ENCODE measurements at regions not wholly inside any gene's neighbourhood (a gene's known extent, or its start where the extent isn't known, plus 50 kb on each side); places are given as distances from the start of the nearest gene placed in this dataset.

GRCh38 chr12:20174528-20175175 is 193.7 kb upstream of the PDE3A start:
- Histone ChIP-seq H3K36me3 (ENCODE audit: control insufficient read depth, insufficient read depth, low read length) (no peaks in the 10 kb centered on the region), H3K9me3 (ENCODE audit: control insufficient read depth, low read length) (no peaks in the 10 kb centered on the region), H3K27me3 (ENCODE audit: control insufficient read depth, insufficient read depth, low read length, poor library complexity, severe bottlenecking) (no peaks in the 10 kb centered on the region), H3K4me1 (ENCODE audit: control insufficient read depth, insufficient read depth, low read length) (no peaks in the 10 kb centered on the region), H3K27ac (ENCODE audit: insufficient read depth, low read depth, low read length, poor library complexity, severe bottlenecking) (no peak overlapping the region), H3K4me3 (ENCODE audit: insufficient read depth, low read depth, low read length) (no peak overlapping the region)
- 93 to 95% methylated on average over 9 of the region's 9 CpGs for WGBS, 2 experiments

- H3K4me1 ChIP-seq (ENCODE audit: control insufficient read depth, insufficient read depth, low read length) = no peaks in the 10 kb centered on the region
- no peak overlapping the region for H3K4me3 ChIP-seq (ENCODE audit: insufficient read depth, low read depth, low read length)
- WGBS, 2 experiments = 91 to 95% methylated on average over 1 to 3 of the region's 3 CpGs
- no peaks in the 10 kb centered on the region for H3K9me3 ChIP-seq (ENCODE audit: control insufficient read depth, low read length)
- no peaks in the 10 kb centered on the region for H3K27me3 ChIP-seq (ENCODE audit: control insufficient read depth, insufficient read depth, low read length, poor library complexity, severe bottlenecking)
- H3K36me3 ChIP-seq (ENCODE audit: control insufficient read depth, insufficient read depth, low read length) = no peaks in the 10 kb centered on the region
- H3K27ac ChIP-seq (ENCODE audit: insufficient read depth, low read depth, low read length, poor library complexity, severe bottlenecking) = no peak overlapping the region
Observed at GRCh38 chr12:20175704-20176388, 192.5 kb upstream of the PDE3A start.

- 89% methylated on average over 2 of the region's 2 CpGs for WGBS, 2 experiments
- Histone ChIP-seq H3K36me3 (ENCODE audit: control insufficient read depth, insufficient read depth, low read length) (no peaks in the 10 kb centered on the region), H3K4me1 (ENCODE audit: control insufficient read depth, insufficient read depth, low read length) (no peaks in the 10 kb centered on the region), H3K27me3 (ENCODE audit: control insufficient read depth, insufficient read depth, low read length, poor library complexity, severe bottlenecking) (no peaks in the 10 kb centered on the region), H3K4me3 (ENCODE audit: insufficient read depth, low read depth, low read length) (no peak overlapping the region), H3K27ac (ENCODE audit: insufficient read depth, low read depth, low read length, poor library complexity, severe bottlenecking) (no peak overlapping the region), H3K9me3 (ENCODE audit: control insufficient read depth, low read length) (no peaks in the 10 kb centered on the region)
Observed at GRCh38 chr12:20181416-20182180, 186.7 kb upstream of the PDE3A start.

GRCh38 chr12:20183563-20183962 is 184.8 kb upstream of the PDE3A start:
- no peak overlapping the region for H3K27ac ChIP-seq (ENCODE audit: insufficient read depth, low read depth, low read length, poor library complexity, severe bottlenecking)
- no peak overlapping the region for H3K4me3 ChIP-seq (ENCODE audit: insufficient read depth, low read depth, low read length)
- no peaks in the 10 kb centered on the region for H3K9me3 ChIP-seq (ENCODE audit: control insufficient read depth, low read length)
- no peaks in the 10 kb centered on the region for H3K4me1 ChIP-seq (ENCODE audit: control insufficient read depth, insufficient read depth, low read length)
- WGBS, 2 experiments = 60 to 100% methylated on average over 1 of the region's 1 CpG
- H3K27me3 ChIP-seq (ENCODE audit: control insufficient read depth, insufficient read depth, low read length, poor library complexity, severe bottlenecking) = no peaks in the 10 kb centered on the region
- H3K36me3 ChIP-seq (ENCODE audit: control insufficient read depth, insufficient read depth, low read length) = no peaks in the 10 kb centered on the region

GRCh38 chr12:20184514-20184913 is 183.8 kb upstream of the PDE3A start:
- H3K36me3 ChIP-seq (ENCODE audit: control insufficient read depth, insufficient read depth, low read length) = no peaks in the 10 kb centered on the region
- no peak overlapping the region for H3K27ac ChIP-seq (ENCODE audit: insufficient read depth, low read depth, low read length, poor library complexity, severe bottlenecking)
- peaks cover 4% of the 10 kb centered on the region for H3K4me1 ChIP-seq (ENCODE audit: control insufficient read depth, insufficient read depth, low read length)
- 84 to 100% methylated on average over 1 to 4 of the region's 4 CpGs for WGBS, 2 experiments
- no peaks in the 10 kb centered on the region for H3K9me3 ChIP-seq (ENCODE audit: control insufficient read depth, low read length)
- H3K4me3 ChIP-seq (ENCODE audit: insufficient read depth, low read depth, low read length) = no peak overlapping the region
- H3K27me3 ChIP-seq (ENCODE audit: control insufficient read depth, insufficient read depth, low read length, poor library complexity, severe bottlenecking) = no peaks in the 10 kb centered on the region

- no peak overlapping the region for H3K4me3 ChIP-seq (ENCODE audit: insufficient read depth, low read depth, low read length)
- peaks cover 9% of the 10 kb centered on the region for H3K4me1 ChIP-seq (ENCODE audit: control insufficient read depth, insufficient read depth, low read length)
- 96 to 100% methylated on average over 3 to 5 of the region's 5 CpGs for WGBS, 2 experiments
- H3K27me3 ChIP-seq (ENCODE audit: control insufficient read depth, insufficient read depth, low read length, poor library complexity, severe bottlenecking) = no peaks in the 10 kb centered on the region
- H3K36me3 ChIP-seq (ENCODE audit: control insufficient read depth, insufficient read depth, low read length) = no peaks in the 10 kb centered on the region
- no peaks in the 10 kb centered on the region for H3K9me3 ChIP-seq (ENCODE audit: control insufficient read depth, low read length)
- H3K27ac ChIP-seq (ENCODE audit: insufficient read depth, low read depth, low read length, poor library complexity, severe bottlenecking) = no peak overlapping the region
Observed at GRCh38 chr12:20187456-20187855, 180.9 kb upstream of the PDE3A start.

GRCh38 chr12:20188930-20189653 is 179.2 kb upstream of the PDE3A start:
- Histone ChIP-seq H3K36me3 (ENCODE audit: control insufficient read depth, insufficient read depth, low read length) (no peaks in the 10 kb centered on the region), H3K9me3 (ENCODE audit: control insufficient read depth, low read length) (no peaks in the 10 kb centered on the region), H3K4me1 (ENCODE audit: control insufficient read depth, insufficient read depth, low read length) (peaks cover 9% of the 10 kb centered on the region), H3K4me3 (ENCODE audit: insufficient read depth, low read depth, low read length) (no peak overlapping the region), H3K27ac (ENCODE audit: insufficient read depth, low read depth, low read length, poor library complexity, severe bottlenecking) (peak overlapping the region; percentile 75), H3K27me3 (ENCODE audit: control insufficient read depth, insufficient read depth, low read length, poor library complexity, severe bottlenecking) (no peaks in the 10 kb centered on the region)
- WGBS, 2 experiments = 85 to 89% methylated on average over 5 of the region's 5 CpGs

GRCh38 chr12:20189767-20190166 is 178.6 kb upstream of the PDE3A start:
- Histone ChIP-seq H3K27me3 (ENCODE audit: control insufficient read depth, insufficient read depth, low read length, poor library complexity, severe bottlenecking) (no peaks in the 10 kb centered on the region), H3K27ac (ENCODE audit: insufficient read depth, low read depth, low read length, poor library complexity, severe bottlenecking) (peak overlapping the region; percentile 75), H3K4me3 (ENCODE audit: insufficient read depth, low read depth, low read length) (no peak overlapping the region), H3K9me3 (ENCODE audit: control insufficient read depth, low read length) (no peaks in the 10 kb centered on the region), H3K36me3 (ENCODE audit: control insufficient read depth, insufficient read depth, low read length) (no peaks in the 10 kb centered on the region), H3K4me1 (ENCODE audit: control insufficient read depth, insufficient read depth, low read length) (peaks cover 9% of the 10 kb centered on the region)
- 53 to 59% methylated on average over 2 of the region's 2 CpGs for WGBS, 2 experiments

GRCh38 chr12:20194171-20194570 is 174.2 kb upstream of the PDE3A start:
- Histone ChIP-seq H3K9me3 (ENCODE audit: control insufficient read depth, low read length) (no peaks in the 10 kb centered on the region), H3K4me3 (ENCODE audit: insufficient read depth, low read depth, low read length) (no peak overlapping the region), H3K27me3 (ENCODE audit: control insufficient read depth, insufficient read depth, low read length, poor library complexity, severe bottlenecking) (no peaks in the 10 kb centered on the region), H3K27ac (ENCODE audit: insufficient read depth, low read depth, low read length, poor library complexity, severe bottlenecking) (no peak overlapping the region), H3K36me3 (ENCODE audit: control insufficient read depth, insufficient read depth, low read length) (no peaks in the 10 kb centered on the region), H3K4me1 (ENCODE audit: control insufficient read depth, insufficient read depth, low read length) (peaks cover 8% of the 10 kb centered on the region)
- 29 to 34% methylated on average over 4 of the region's 4 CpGs for WGBS, 2 experiments

GRCh38 chr12:20196767-20197166 is 171.6 kb upstream of the PDE3A start:
- Histone ChIP-seq H3K4me3 (ENCODE audit: insufficient read depth, low read depth, low read length) (no peak overlapping the region), H3K9me3 (ENCODE audit: control insufficient read depth, low read length) (no peaks in the 10 kb centered on the region), H3K4me1 (ENCODE audit: control insufficient read depth, insufficient read depth, low read length) (no peaks in the 10 kb centered on the region), H3K27me3 (ENCODE audit: control insufficient read depth, insufficient read depth, low read length, poor library complexity, severe bottlenecking) (no peaks in the 10 kb centered on the region), H3K36me3 (ENCODE audit: control insufficient read depth, insufficient read depth, low read length) (no peaks in the 10 kb centered on the region), H3K27ac (ENCODE audit: insufficient read depth, low read depth, low read length, poor library complexity, severe bottlenecking) (no peak overlapping the region)
- 95% methylated on average over 4 of the region's 4 CpGs for WGBS, 2 experiments
